H9 (cell line): ENCODE measurements at regions not wholly inside any gene's neighbourhood (a gene's known extent, or its start where the extent isn't known, plus 50 kb on each side); places are given as distances from the start of the nearest gene placed in this dataset.

ENCODE experiments used
- DNase-seq: peaks from one replicate; pipeline ENCODE4 v3.0.0-alpha.2; 2017
- H2AFZ ChIP-seq: one replicate; pipeline ENCODE4 v1.6.1; 2013; ENCODE audit warnings: mild to moderate bottlenecking, low read length, control low read depth, moderate library complexity
- H2AK5ac ChIP-seq: 2 replicates; pipeline ENCODE4 v1.6.1; 2013; ENCODE audit warnings: low read length, control low read depth, mixed read lengths; ENCODE audit not compliant: insufficient read length
- H2BK120ac ChIP-seq: one replicate; pipeline ENCODE4 v1.6.1; 2013; ENCODE audit warnings: low read depth, mild to moderate bottlenecking, low read length, control low read depth, inconsistent platforms; ENCODE audit not compliant: poor library complexity, severe bottlenecking
- H2BK12ac ChIP-seq: 2 replicates; pipeline ENCODE4 v1.6.1; 2013; ENCODE audit warnings: low read length, control low read depth, mixed read lengths, low read depth; ENCODE audit not compliant: insufficient read length
- H2BK15ac ChIP-seq: 2 replicates; pipeline ENCODE4 v1.6.1; 2013; ENCODE audit warnings: low read depth, low read length, control low read depth
- H2BK20ac ChIP-seq: one replicate; pipeline ENCODE4 v1.6.1; 2013; ENCODE audit warnings: low read depth, mild to moderate bottlenecking, low read length, control low read depth, inconsistent platforms; ENCODE audit not compliant: poor library complexity, severe bottlenecking
- H2BK5ac ChIP-seq: 2 replicates; pipeline ENCODE4 v1.6.1; 2013; ENCODE audit warnings: low read length, control low read depth, mixed read lengths; ENCODE audit not compliant: insufficient read length
- H3K14ac ChIP-seq: 2 replicates; pipeline ENCODE4 v1.6.1; 2013; ENCODE audit warnings: low read length, control low read depth; ENCODE audit not compliant: insufficient read depth
- H3K18ac ChIP-seq: 2 replicates; pipeline ENCODE4 v1.6.1; 2013; ENCODE audit warnings: low read depth, mild to moderate bottlenecking, mixed read lengths, low read length, control low read depth; ENCODE audit not compliant: insufficient read length
- H3K23ac ChIP-seq: 2 replicates; pipeline ENCODE4 v1.6.1; 2013; ENCODE audit warnings: low read length, control low read depth, mixed read lengths, low read depth; ENCODE audit not compliant: insufficient read length
- H3K23me2 ChIP-seq: 2 replicates; pipeline ENCODE4 v1.6.1; 2013; ENCODE audit warnings: low read depth, mild to moderate bottlenecking, mixed read lengths, low read length, control low read depth; ENCODE audit not compliant: insufficient read length, poor library complexity, severe bottlenecking
- H3K27ac ChIP-seq: 2 replicates; pipeline ENCODE4 v1.5.1; 2013; ENCODE audit warnings: low read length, control low read depth, mixed read lengths, low read depth; ENCODE audit not compliant: insufficient read length
- H3K27me3 ChIP-seq: 2 replicates; pipeline ENCODE4 v1.6.1; 2013; ENCODE audit warnings: low read length, control low read depth, inconsistent platforms; ENCODE audit not compliant: insufficient read depth
- H3K4ac ChIP-seq: 2 replicates; pipeline ENCODE4 v1.6.1; 2013; ENCODE audit warnings: low read depth, mild to moderate bottlenecking, control low read depth, inconsistent platforms, low read length, moderate library complexity
- H3K4me1 ChIP-seq: 2 replicates; pipeline ENCODE4 v1.6.1; 2013; ENCODE audit warnings: low read length, control low read depth, inconsistent platforms; ENCODE audit not compliant: insufficient read depth
- H3K4me2 ChIP-seq: 2 replicates; pipeline ENCODE4 v1.6.1; 2013; ENCODE audit warnings: low read length, control low read depth, mixed read lengths; ENCODE audit not compliant: insufficient read length, insufficient read depth
- H3K56ac ChIP-seq: 2 replicates; pipeline ENCODE4 v1.6.1; 2013; ENCODE audit warnings: low read depth, mild to moderate bottlenecking, mixed read lengths, low read length, control low read depth; ENCODE audit not compliant: insufficient read length
- H3K79me1 ChIP-seq: 2 replicates; pipeline ENCODE4 v1.6.1; 2013; ENCODE audit warnings: low read depth, mild to moderate bottlenecking, moderate library complexity, low read length, control low read depth, inconsistent platforms; ENCODE audit not compliant: insufficient read depth, poor library complexity, severe bottlenecking
- H3K79me2 ChIP-seq: 2 replicates; pipeline ENCODE4 v1.6.1; 2013; ENCODE audit warnings: low read length, control low read depth, inconsistent platforms; ENCODE audit not compliant: insufficient read depth
- H3K9ac ChIP-seq: 2 replicates; pipeline ENCODE4 v1.6.1; 2013; ENCODE audit warnings: low read length, control low read depth, mixed read lengths; ENCODE audit not compliant: insufficient read length; ENCODE audit errors: extremely low read depth
- H3K9me3 ChIP-seq: one replicate; pipeline ENCODE4 v1.6.1; 2013; ENCODE audit warnings: low read depth, low read length, inconsistent platforms; ENCODE audit not compliant: control insufficient read depth
- H3T11ph ChIP-seq: one replicate; pipeline ENCODE4 v1.6.1; 2013; ENCODE audit warnings: mild to moderate bottlenecking, low read length, control low read depth, inconsistent platforms
- H4K20me1 ChIP-seq: one replicate; pipeline ENCODE4 v1.6.1; 2013; ENCODE audit not compliant: control insufficient read depth, insufficient read length, insufficient read depth
- H4K5ac ChIP-seq: 2 replicates; pipeline ENCODE4 v1.6.1; 2013; ENCODE audit warnings: low read depth, mild to moderate bottlenecking, mixed read lengths, low read length, control low read depth; ENCODE audit not compliant: insufficient read length
- H4K8ac ChIP-seq: replicated peaks from 2 replicates; pipeline ENCODE4 v1.6.1; 2013; ENCODE audit warnings: low read length, control low read depth, mixed read lengths, low read depth; ENCODE audit not compliant: insufficient read length
- H4K91ac ChIP-seq: 2 replicates; pipeline ENCODE4 v1.6.1; 2013; ENCODE audit warnings: low read depth, mild to moderate bottlenecking, moderate library complexity, mixed read lengths, low read length, control low read depth; ENCODE audit not compliant: insufficient read length
- H3K27ac Mint-ChIP-seq, 3 experiments: 2 replicates in 2 of 3; 3 replicates in 1 of 3; pipeline ENCODE4 v1.8.0; 2020 to 2021; ENCODE audit warnings: mixed read lengths in 3 of 3, mild to moderate bottlenecking in 1 of 3, moderate library complexity in 1 of 3
- H3K27me3 Mint-ChIP-seq: 2 replicates; pipeline ENCODE4 v1.8.0; 2021; ENCODE audit warnings: low read depth, mild to moderate bottlenecking, moderate library complexity, mixed read lengths
- H3K36me3 Mint-ChIP-seq, 3 experiments: 2 replicates in 2 of 3; 3 replicates in 1 of 3; pipeline ENCODE4 v1.8.0; 2020 to 2021; ENCODE audit warnings: low read depth in 3 of 3, mixed read lengths in 3 of 3; ENCODE audit not compliant: insufficient read depth in 1 of 3
- H3K4me1 Mint-ChIP-seq, 2 experiments: 2 replicates each; pipeline ENCODE4 v1.8.0; 2020; ENCODE audit warnings: mixed read lengths in 2 of 2
- H3K4me3 Mint-ChIP-seq, 2 experiments: 2 replicates in 1 of 2; 3 replicates in 1 of 2; pipeline ENCODE4 v1.8.0; 2020 to 2021; ENCODE audit warnings: mild to moderate bottlenecking in 2 of 2, mixed read lengths in 2 of 2, moderate library complexity in 1 of 2
- H3K9me3 Mint-ChIP-seq, 2 experiments: 2 replicates in 1 of 2; 3 replicates in 1 of 2; pipeline ENCODE4 v1.8.0; 2020; ENCODE audit warnings: mild to moderate bottlenecking in 2 of 2, mixed read lengths in 2 of 2, moderate library complexity in 1 of 2
- WGBS: extraction: QIAGEN DNeasy Blood & Tissue Kit; methylation state at CpG from one replicate; pipeline ENCODE4 v1.1.7; 2013; ENCODE audit warnings: missing lambda C conversion rate, low lambda C conversion rate, mixed read lengths; ENCODE audit not compliant: insufficient read length; ENCODE audit errors: extremely low coverage; 5-methylcytosine and 5-hydroxymethylcytosine counted together
- TF ChIP-seq, protein P1 (sequence below): fragments of 200-600 bp; sonication (generic); conservative IDR thresholded peaks from 3 replicates; pipeline ENCODE4 v1.8.0; 2021; ENCODE audit warnings: antibody characterized with exemption, mild to moderate bottlenecking

DNA sequence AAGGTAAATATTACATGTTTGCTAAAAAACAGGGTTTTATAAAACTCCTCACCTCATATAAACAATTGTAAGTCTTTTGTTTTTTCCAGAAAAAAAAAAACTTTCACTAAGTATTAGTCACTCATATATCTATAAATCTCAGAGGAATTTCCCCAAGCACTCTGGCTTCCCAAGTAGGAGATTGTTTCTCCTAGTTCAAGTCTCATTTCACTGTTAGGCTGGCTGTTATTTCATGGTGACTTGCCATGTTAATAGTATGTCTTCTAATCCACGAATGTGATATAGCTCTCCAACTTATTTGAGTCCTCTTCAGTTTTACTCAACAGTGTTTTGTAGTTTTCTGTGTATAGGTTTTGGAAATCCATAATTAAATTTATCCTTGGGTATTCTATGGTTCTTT, 61.6 kb downstream of the CAPZA3 start:
- Histone ChIP-seq H3K9ac (no peak overlapping the region), H3K9me3 (no peaks in the 10 kb centered on the region), H3K23me2 (no peaks in the 10 kb centered on the region), H3K27ac (no peak overlapping the region), H2AFZ (no peak overlapping the region), H3K79me2 (no peaks in the 10 kb centered on the region), H2BK20ac (no peak overlapping the region), H3T11ph (no peak overlapping the region), H3K79me1 (no peaks in the 10 kb centered on the region), H3K27me3 (no peaks in the 10 kb centered on the region), H2BK12ac (no peak overlapping the region), H3K4me1 (no peaks in the 10 kb centered on the region), H2BK120ac (no peak overlapping the region), H3K56ac (no peak overlapping the region), H2AK5ac (no peak overlapping the region), H3K23ac (no peak overlapping the region), H3K4ac (no peak overlapping the region), H3K18ac (no peak overlapping the region), H4K20me1 (no peaks in the 10 kb centered on the region), H2BK15ac (no peak overlapping the region), H3K4me2 (no peak overlapping the region), H2BK5ac (no peak overlapping the region), H4K5ac (no peak overlapping the region), H3K14ac (no peak overlapping the region), H4K8ac (no peak overlapping the region), H4K91ac (no peak overlapping the region)
- no CpG with 5 or more reads among the region's 1 CpG for WGBS
- DNase-seq: no peak
- no peak overlapping the region for H3K4me3 Mint-ChIP-seq
- TF ChIP-seq, protein P1, sequence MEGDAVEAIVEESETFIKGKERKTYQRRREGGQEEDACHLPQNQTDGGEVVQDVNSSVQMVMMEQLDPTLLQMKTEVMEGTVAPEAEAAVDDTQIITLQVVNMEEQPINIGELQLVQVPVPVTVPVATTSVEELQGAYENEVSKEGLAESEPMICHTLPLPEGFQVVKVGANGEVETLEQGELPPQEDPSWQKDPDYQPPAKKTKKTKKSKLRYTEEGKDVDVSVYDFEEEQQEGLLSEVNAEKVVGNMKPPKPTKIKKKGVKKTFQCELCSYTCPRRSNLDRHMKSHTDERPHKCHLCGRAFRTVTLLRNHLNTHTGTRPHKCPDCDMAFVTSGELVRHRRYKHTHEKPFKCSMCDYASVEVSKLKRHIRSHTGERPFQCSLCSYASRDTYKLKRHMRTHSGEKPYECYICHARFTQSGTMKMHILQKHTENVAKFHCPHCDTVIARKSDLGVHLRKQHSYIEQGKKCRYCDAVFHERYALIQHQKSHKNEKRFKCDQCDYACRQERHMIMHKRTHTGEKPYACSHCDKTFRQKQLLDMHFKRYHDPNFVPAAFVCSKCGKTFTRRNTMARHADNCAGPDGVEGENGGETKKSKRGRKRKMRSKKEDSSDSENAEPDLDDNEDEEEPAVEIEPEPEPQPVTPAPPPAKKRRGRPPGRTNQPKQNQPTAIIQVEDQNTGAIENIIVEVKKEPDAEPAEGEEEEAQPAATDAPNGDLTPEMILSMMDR: no peak
- no peaks in the 10 kb centered on the region for H3K27me3 Mint-ChIP-seq
- no peaks in the 10 kb centered on the region; a peak in 2 of 5 replicates for H3K9me3 Mint-ChIP-seq
- H3K4me1 Mint-ChIP-seq: peaks cover 9 to 13% of the 10 kb centered on the region in 2 experiments
- H3K27ac Mint-ChIP-seq: no peak overlapping the region; a peak in 1 of 7 replicates
- H3K36me3 Mint-ChIP-seq: no peaks in the 10 kb centered on the region; a peak in 1 of 7 replicates
